Neural cell (in vitro differentiated cells): ENCODE measurements at regions not wholly inside any gene's neighbourhood (a gene's known extent, or its start where the extent isn't known, plus 50 kb on each side); places are given as distances from the start of the nearest gene placed in this dataset.

ENCODE experiments used
- H2AFZ ChIP-seq: fragments of 200-600, 300-800 bp; sonication (generic), shearing (Covaris generic); 2 replicates; pipeline ENCODE4 v1.6.0; 2014; ENCODE audit warnings: low read depth, mild to moderate bottlenecking, antibody characterized with exemption, low read length, moderate library complexity
- H3F3A ChIP-seq: fragments of 200-600 bp; shearing (Covaris generic); 2 replicates; pipeline ENCODE4 v1.6.1; 2016; ENCODE audit warnings: mild to moderate bottlenecking, moderate library complexity, mixed read lengths, antibody characterized with exemption, low read length; ENCODE audit not compliant: insufficient read depth, poor library complexity, severe bottlenecking
- H3K27ac ChIP-seq: fragments of 200-600, 300-800 bp; sonication (generic), shearing (Covaris generic); 2 replicates; pipeline ENCODE4 v1.5.1; 2014; ENCODE audit warnings: mild to moderate bottlenecking, low read length, moderate library complexity
- H3K27me3 ChIP-seq: fragments of 300-800, 200-600 bp; sonication (generic), shearing (Covaris generic); 2 replicates; pipeline ENCODE4 v1.6.0; 2014; ENCODE audit warnings: mild to moderate bottlenecking, low read depth, low read length, moderate library complexity; ENCODE audit not compliant: insufficient read depth
- H3K36me3 ChIP-seq: fragments of 300-800, 200-600 bp; sonication (generic), shearing (Covaris generic); 2 replicates; pipeline ENCODE4 v1.5.1; 2014; ENCODE audit warnings: mild to moderate bottlenecking, antibody characterized with exemption, low read length, moderate library complexity; ENCODE audit not compliant: insufficient read depth
- H3K4me2 ChIP-seq: fragments of 300-800, 200-600 bp; sonication (generic), shearing (Covaris generic); 2 replicates; pipeline ENCODE4 v1.6.0; 2014; ENCODE audit warnings: mild to moderate bottlenecking, low read length
- H3K4me3 ChIP-seq: fragments of 300-800, 200-600 bp; sonication (generic), shearing (Covaris generic); 2 replicates; pipeline ENCODE4 v1.5.1; 2014; ENCODE audit warnings: mild to moderate bottlenecking, low read length, moderate library complexity
- H3K79me2 ChIP-seq: fragments of 200-600 bp; shearing (Covaris generic); replicated peaks from 2 replicates; pipeline ENCODE4 v1.6.0; 2014; ENCODE audit warnings: mild to moderate bottlenecking, low read length, moderate library complexity; ENCODE audit not compliant: insufficient read depth
- H3K9ac ChIP-seq: fragments of 300-800, 200-600 bp; sonication (generic), shearing (Covaris generic); 2 replicates; pipeline ENCODE4 v1.6.1; 2016; ENCODE audit warnings: mild to moderate bottlenecking, low read length, mixed read lengths
- H3K9me2 ChIP-seq: fragments of 200-600 bp; shearing (Covaris generic); 2 replicates; pipeline ENCODE4 v1.6.1; 2016; ENCODE audit warnings: mild to moderate bottlenecking, low read length, mixed read lengths; ENCODE audit not compliant: insufficient read depth
- H3K9me3 ChIP-seq: fragments of 200-600, 300-800 bp; sonication (generic), shearing (Covaris generic); 2 replicates; pipeline ENCODE4 v1.6.1; 2016; ENCODE audit warnings: mild to moderate bottlenecking, mixed run types, low read length, moderate library complexity, mixed read lengths
- H4K20me1 ChIP-seq: fragments of 200-600 bp; shearing (Covaris generic); 2 replicates; pipeline ENCODE4 v1.6.1; 2016; ENCODE audit warnings: mild to moderate bottlenecking, mixed run types; ENCODE audit not compliant: insufficient read depth
- CTCF ChIP-seq: fragments of 450-650 bp; IDR thresholded peaks from 2 replicates; pipeline ENCODE4 v1.5.1; 2014; ENCODE audit warnings: antibody characterized with exemption, mild to moderate bottlenecking, moderate library complexity; ENCODE audit not compliant: poor library complexity, severe bottlenecking
- EP300 ChIP-seq: fragments of 450-650 bp; conservative IDR thresholded peaks from 2 replicates; pipeline ENCODE4 v1.6.1; 2014; ENCODE audit warnings: antibody characterized with exemption, mild to moderate bottlenecking, moderate library complexity; ENCODE audit not compliant: poor library complexity, severe bottlenecking
- EZH2 ChIP-seq: fragments of 200-600, 300-800 bp; shearing (Covaris generic), sonication (generic); IDR thresholded peaks from 2 replicates; pipeline ENCODE4 v1.6.1; 2014; ENCODE audit warnings: antibody characterized with exemption, low read length, borderline replicate concordance, mild to moderate bottlenecking; ENCODE audit not compliant: insufficient read depth, poor library complexity, severe bottlenecking
- MXI1 ChIP-seq: fragments of 450-650 bp; conservative IDR thresholded peaks from 2 replicates; pipeline ENCODE4 v1.6.1; 2014; ENCODE audit warnings: antibody characterized with exemption, mild to moderate bottlenecking; ENCODE audit not compliant: poor library complexity, severe bottlenecking
- POLR2AphosphoS5 ChIP-seq: IDR thresholded peaks from 2 replicates; pipeline ENCODE4 v1.6.1; 2012
- RAD21 ChIP-seq: fragments of 450-650 bp; conservative IDR thresholded peaks from 2 replicates; pipeline ENCODE4 v1.6.1; 2014; ENCODE audit warnings: antibody characterized with exemption, mild to moderate bottlenecking, moderate library complexity
- REST ChIP-seq: IDR thresholded peaks from 2 replicates; pipeline ENCODE4 v1.6.1; 2012; ENCODE audit warnings: borderline replicate concordance
- SMC3 ChIP-seq: fragments of 450-650 bp; conservative IDR thresholded peaks from 2 replicates; pipeline ENCODE4 v1.6.1; 2014; ENCODE audit warnings: antibody characterized with exemption, mild to moderate bottlenecking, moderate library complexity; ENCODE audit not compliant: poor library complexity
- TAF1 ChIP-seq: IDR thresholded peaks from 2 replicates; pipeline ENCODE4 v1.6.1; 2012; ENCODE audit warnings: low read depth

- H3K79me2 ChIP-seq = no peaks in the 10 kb centered on the region
- H3K4me2 ChIP-seq = no peak overlapping the region
- no peaks in the 10 kb centered on the region for H3K36me3 ChIP-seq
- no peaks in the 10 kb centered on the region for H3K27me3 ChIP-seq
- TF ChIP-seq REST = no peak
- TF ChIP-seq RAD21 = no peak
- no peak for TF ChIP-seq EZH2
- TF ChIP-seq CTCF = no peak
- no peak for TF ChIP-seq EP300
- H3K9me3 ChIP-seq = no peaks in the 10 kb centered on the region
- no peak overlapping the region for H3K27ac ChIP-seq
- no peaks in the 10 kb centered on the region for H3K9me2 ChIP-seq
- H3F3A ChIP-seq = no peaks in the 10 kb centered on the region
- no peak overlapping the region for H3K4me3 ChIP-seq
- no peaks in the 10 kb centered on the region for H4K20me1 ChIP-seq
- no peak overlapping the region for H3K9ac ChIP-seq
- no peak overlapping the region for H2AFZ ChIP-seq
Measured at GRCh38 chr16:6481894-6482293, 850.8 kb upstream of the RBFOX1 start.

GRCh38 chr16:6453742-6454141 is 878.9 kb upstream of the RBFOX1 start:
- no peak overlapping the region for H3K4me3 ChIP-seq
- H3K36me3 ChIP-seq = no peaks in the 10 kb centered on the region
- no peaks in the 10 kb centered on the region for H3F3A ChIP-seq
- H4K20me1 ChIP-seq = no peaks in the 10 kb centered on the region
- H3K27ac ChIP-seq = no peak overlapping the region
- TF ChIP-seq SMC3 (no peak), RAD21 (no peak), EP300 (no peak), CTCF (no peak), MXI1 (no peak), REST (no peak), POLR2AphosphoS5 (no peak), EZH2 (no peak), TAF1 (no peak)
- H3K79me2 ChIP-seq = no peaks in the 10 kb centered on the region
- no peaks in the 10 kb centered on the region for H3K27me3 ChIP-seq
- H3K9me3 ChIP-seq = no peaks in the 10 kb centered on the region
- no peaks in the 10 kb centered on the region for H3K9me2 ChIP-seq
- no peak overlapping the region for H2AFZ ChIP-seq
- no peak overlapping the region for H3K9ac ChIP-seq
- H3K4me2 ChIP-seq = no peak overlapping the region
